ENCODE measurements at regions not wholly inside any gene's neighbourhood (a gene's known extent, or its start where the extent isn't known, plus 50 kb on each side); places are given as distances from the start of the nearest gene placed in this dataset.

GRCh38 chr10:3430501-3430900 lies 257.9 kb upstream of the PITRM1 start:
- TF ChIP-seq CSRNP3 (CRISPR knock-in tag; IDR thresholded peaks at IDR 0.05) (no peak), PATZ1 (CRISPR knock-in tag; IDR thresholded peaks at IDR 0.05; ENCODE audit: borderline replicate concordance) (no peak)
